22Rv1 (cell line): ENCODE measurements at regions not wholly inside any gene's neighbourhood (a gene's known extent, or its start where the extent isn't known, plus 50 kb on each side); places are given as distances from the start of the nearest gene placed in this dataset.
"Not testable (repeated sequence)": the region's sequence is repeated elsewhere in the genome, so short reads cannot be mapped to it uniquely, and the experiment has no call there.

Experiments
- H3K27ac ChIP-seq: fragments of 450-650 bp; 2 replicates; pipeline ENCODE4 v1.5.1; 2017
- CTCF ChIP-seq: fragments of 450-650 bp; IDR thresholded peaks from 2 replicates; pipeline ENCODE4 v1.5.1; 2017; ENCODE audit warnings: mild to moderate bottlenecking
- ZFX ChIP-seq: fragments of 450-650 bp; IDR thresholded peaks from 2 replicates; pipeline ENCODE4 v1.6.1; 2017; ENCODE audit warnings: antibody characterized with exemption, borderline replicate concordance

DNA sequence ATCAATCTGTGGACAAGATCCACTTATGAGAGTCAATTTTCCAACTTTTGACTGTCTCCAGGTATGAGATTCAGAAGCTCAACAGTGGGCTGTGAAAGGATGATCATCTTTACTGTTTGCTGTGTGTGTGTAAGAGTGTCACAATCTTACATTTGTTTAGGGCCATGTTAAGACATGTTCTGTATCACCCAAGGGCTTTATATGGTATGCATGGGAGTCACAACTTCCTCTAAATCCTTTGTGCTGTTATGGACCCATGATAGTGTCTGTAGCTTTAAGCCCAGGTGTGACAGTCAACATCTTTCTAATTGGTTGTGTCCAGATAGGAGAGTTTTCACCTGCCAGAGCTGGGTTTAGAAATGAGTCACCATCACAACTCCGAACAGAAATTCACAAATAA, 70.2 kb downstream of the ZNF726 start:
- not testable (repeated sequence) for H3K27ac ChIP-seq

DNA sequence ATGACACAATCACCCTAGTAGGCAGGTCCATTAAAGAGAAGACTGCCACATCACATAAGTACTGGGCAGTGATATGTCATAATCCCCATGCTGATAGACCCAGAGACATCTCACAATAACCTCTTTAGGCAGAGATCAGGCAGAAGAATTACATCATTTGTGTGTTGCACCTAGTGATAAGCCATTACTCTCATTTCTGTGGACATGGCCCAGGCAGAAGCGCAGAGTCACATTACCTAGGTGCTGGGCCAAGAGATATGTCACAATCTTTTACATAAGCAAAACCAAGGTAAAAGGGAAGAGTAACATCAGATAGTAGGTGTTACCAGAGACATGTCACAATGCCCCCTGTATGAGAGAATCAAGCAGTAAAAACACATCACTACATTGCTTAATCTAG, 71.9 kb downstream of the ZNF726 start:
- TF ChIP-seq ZFX (no peak), CTCF (no peak)

DNA sequence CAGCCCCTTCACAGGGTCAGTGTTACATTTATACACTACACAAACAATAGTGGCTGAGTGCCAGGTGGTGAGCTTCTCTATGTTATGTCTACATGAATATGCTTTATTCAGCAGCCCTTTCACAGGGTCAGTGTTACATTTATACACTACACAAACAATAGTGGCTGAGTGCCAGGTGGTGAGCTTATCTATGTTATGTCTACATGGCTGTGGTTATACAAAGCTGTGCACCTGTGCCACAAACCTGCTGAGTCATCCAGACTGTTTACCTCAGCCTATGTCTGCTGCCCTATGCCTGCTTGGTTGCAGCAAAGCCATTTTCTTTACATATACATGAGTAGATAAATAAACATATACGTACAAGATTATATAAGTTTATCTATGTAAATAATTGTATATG, 76.5 kb downstream of the ZNF726 start:
- no peak overlapping the region for H3K27ac ChIP-seq
- TF ChIP-seq ZFX (no peak), CTCF (no peak)

More for the DNA sequence above, 71.9 kb downstream of the ZNF726 start:
- H3K27ac ChIP-seq = no peak overlapping the region

DNA sequence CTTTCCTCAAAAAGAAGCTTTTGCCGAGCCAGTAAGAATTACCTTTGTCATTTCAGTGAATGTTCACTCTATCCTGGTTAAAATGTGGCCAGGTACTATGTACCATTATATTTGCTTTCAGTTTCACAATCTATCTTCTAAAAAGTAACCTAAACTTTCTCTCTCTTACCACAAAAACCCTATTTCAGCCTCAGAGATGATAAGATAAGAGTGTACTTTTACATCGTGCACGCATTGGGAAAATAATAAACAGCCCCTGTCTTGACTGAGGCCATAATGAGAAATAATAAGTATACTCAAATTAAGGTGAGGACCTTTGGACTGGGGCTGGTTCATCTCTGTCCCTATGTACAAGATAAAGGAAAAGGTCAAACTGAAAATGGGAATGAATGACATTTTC, 77.7 kb downstream of the ZNF726 start:
- TF ChIP-seq CTCF (no peak), ZFX (no peak)

GRCh38 chr19:23993440-23993839, 78.8 kb downstream of the ZNF726 start:
- TF ChIP-seq CTCF (no peak), ZFX (no peak)
- H3K27ac ChIP-seq = no peak overlapping the region

More for the DNA sequence above, 77.7 kb downstream of the ZNF726 start:
- H3K27ac ChIP-seq = no peak overlapping the region

DNA sequence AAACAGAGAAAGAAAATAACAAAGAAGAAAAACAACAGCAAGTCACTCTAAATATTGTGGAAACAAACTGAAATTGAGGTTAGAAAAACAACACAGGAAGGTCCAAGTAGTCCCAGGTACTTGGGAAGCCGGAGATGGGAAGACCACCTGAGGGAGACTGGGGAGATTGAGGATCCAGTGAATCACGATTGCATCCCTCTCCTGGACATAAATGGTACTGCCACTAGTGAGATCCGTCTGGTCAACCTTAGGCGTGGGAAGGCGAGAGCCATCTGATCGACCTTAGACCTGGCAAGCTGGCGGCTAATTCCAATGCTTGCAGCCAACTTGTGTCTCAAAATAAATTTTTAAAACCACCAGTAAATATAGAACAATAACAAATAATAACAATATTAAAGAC, 81.9 kb downstream of the ZNF726 start:
- TF ChIP-seq CTCF = peak; percentile 71
- no peak for TF ChIP-seq ZFX
- H3K27ac ChIP-seq = no peak overlapping the region

- TF ChIP-seq ZFX (no peak), CTCF (no peak)
- no peak overlapping the region for H3K27ac ChIP-seq
Observed at GRCh38 chr19:23998568-23998967, 83.9 kb downstream of the ZNF726 start.

DNA sequence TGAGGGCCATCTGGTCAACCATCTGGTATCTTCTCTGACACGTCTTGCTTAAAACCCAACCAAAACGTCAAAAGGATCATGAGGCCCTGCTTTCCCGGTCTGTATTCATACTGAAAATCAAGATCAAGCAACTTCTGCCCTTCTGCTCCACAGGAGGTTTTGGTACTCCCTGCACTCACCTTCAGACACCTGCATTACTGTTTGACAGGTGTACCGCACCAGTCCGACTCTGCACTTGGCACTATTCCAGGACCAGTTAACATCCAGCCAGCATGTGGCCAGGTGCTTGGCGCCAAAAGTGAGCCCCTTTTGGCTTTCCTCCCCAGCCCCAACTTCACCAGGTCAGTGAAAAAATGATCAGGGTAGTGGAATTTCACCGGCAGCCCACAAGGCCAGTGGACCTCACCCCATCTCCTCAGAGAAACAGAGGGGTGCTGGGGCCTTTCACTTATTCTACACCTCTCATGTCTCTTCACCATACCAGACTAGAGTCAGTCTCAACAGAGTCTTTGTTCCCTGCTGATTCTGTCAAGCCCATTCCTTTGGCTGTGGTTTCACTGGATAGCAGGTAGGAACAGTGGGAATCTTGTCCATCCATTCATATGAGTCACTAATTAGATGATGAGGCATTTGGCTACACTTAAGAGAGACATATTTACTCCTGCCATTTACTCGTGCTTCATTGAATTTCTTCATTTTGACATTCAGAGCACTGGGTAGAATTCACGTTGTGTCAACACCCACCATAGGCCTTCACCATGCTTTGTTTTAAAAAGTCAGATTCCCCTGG, 85.3 kb downstream of the ZNF726 start:
- TF ChIP-seq ZFX = no peak
- H3K27ac ChIP-seq = no peak overlapping the region
